GM19023 (cell line): ENCODE measurements at regions not wholly inside any gene's neighbourhood (a gene's known extent, or its start where the extent isn't known, plus 50 kb on each side); places are given as distances from the start of the nearest gene placed in this dataset.

Experiments
- ATAC-seq: cut with Tn5 transposase; IDR thresholded peaks from one replicate; pipeline ENCODE4 v1.9.1; 2021; ENCODE audit warnings: mild to moderate bottlenecking, moderate library complexity; ENCODE audit not compliant: unreplicated experiment

DNA sequence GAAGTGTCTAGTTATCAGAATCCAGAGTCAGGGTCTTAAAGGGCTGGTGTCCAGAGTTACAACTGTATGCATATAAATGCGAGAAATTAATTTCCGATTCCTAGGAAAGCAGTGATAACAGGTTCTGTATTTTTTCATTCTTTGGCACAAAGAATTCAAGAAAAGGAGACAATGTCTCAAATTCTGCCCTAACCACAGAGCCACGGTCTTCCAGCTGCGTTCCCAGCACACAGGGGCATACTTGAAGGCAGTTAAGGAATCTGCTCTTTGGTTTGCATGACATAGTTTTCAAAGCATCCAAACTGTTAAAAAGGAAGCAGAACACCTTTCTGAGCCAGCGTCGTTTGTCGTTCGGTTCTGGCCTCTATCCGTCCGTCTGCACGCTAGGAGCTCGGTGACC, 416.9 kb upstream of the MKI67 start:
- no peak for ATAC-seq

- ATAC-seq, result no peak
These were observed 419.0 kb upstream of the MKI67 start for GRCh38 chr10:128545216-128545615.

DNA sequence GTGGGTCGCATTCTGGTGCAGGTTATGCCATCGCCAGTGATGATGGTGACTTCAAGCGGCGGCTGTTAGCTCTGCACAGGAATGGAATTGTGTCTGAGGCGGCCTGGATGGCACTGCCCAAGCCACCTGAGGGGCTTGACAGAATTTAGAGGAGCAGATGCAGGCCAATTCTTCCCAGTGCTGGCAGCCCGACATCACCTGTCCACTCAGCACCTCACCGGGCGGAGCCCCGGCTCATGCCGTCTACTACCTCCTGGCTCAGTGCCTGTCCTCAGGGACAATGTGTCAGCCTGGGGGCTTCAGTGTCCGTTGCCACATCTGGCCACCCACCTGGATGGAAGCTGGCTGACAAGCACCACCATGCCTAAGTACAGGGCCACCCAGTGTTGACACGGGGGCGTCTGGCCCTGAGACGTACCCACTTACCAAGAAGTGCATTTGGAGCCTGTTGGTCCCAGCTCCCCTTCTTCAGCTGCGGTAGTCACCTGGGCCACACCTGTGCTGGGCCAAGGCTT, 420.5 kb upstream of the MKI67 start:
- ATAC-seq, result no peak

- no peak for ATAC-seq
These were observed 422.9 kb upstream of the MKI67 start for GRCh38 chr10:128549101-128549608.

GRCh38 chr10:128550045-128550444, 423.8 kb upstream of the MKI67 start:
- no peak for ATAC-seq

GRCh38 chr10:128551475-128551874, 425.3 kb upstream of the MKI67 start:
- no peak for ATAC-seq

GRCh38 chr10:128553755-128554154, 427.5 kb upstream of the MKI67 start:
- no peak for ATAC-seq

GRCh38 chr10:128556182-128557110, 430.2 kb upstream of the MKI67 start:
- no peak for ATAC-seq

- no peak for ATAC-seq
These were observed 431.0 kb upstream of the MKI67 start for GRCh38 chr10:128557149-128557710.

GRCh38 chr10:128560406-128560805, 434.2 kb upstream of the MKI67 start:
- no peak for ATAC-seq

GRCh38 chr10:128560993-128561392, 434.8 kb upstream of the MKI67 start:
- ATAC-seq, result no peak

DNA sequence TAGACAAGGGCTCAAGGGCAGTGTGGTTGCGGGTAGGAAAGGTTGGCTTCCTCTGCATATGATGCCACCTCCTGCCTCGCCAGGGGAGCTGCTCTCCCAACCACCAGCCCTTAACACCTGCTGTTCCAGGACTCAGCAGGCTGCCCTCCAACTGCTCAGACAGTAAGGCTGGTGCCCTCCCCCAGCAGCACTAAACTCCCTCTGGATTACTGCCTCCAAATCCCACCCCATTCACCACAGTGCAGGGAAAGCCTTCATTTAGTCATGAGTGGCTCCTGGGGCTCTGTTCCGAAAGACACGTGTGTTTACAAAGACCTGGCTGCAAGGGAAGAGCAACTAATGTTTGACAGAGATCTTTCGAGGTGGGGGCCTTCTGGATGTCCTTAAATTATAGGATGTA, 437.2 kb upstream of the MKI67 start:
- no peak for ATAC-seq

DNA sequence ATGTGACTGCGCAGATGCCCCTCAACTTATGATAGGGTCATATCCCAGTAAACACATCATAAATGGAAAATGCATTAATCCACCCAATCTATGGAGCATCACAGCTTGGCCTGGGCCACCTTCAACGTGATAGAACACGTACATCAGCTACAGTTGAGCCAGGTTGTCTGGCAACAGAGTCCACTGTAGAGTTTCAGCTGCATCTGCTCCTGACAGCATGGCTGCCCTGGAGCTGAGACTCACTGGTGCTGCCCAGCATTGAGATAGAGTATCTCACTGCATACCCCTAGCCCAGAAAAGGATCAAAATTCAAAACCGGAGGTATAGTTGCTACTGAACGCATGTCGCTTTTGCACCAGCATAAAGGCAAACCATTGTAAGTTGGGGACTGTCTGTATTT, 437.7 kb upstream of the MKI67 start:
- no peak for ATAC-seq

- no peak for ATAC-seq
These were observed 440.2 kb upstream of the MKI67 start for GRCh38 chr10:128566361-128566968.

- ATAC-seq, result no peak
These were observed 441.3 kb upstream of the MKI67 start for GRCh38 chr10:128567551-128567950.

- ATAC-seq, result no peak
These were observed 441.8 kb upstream of the MKI67 start for GRCh38 chr10:128568041-128568440.

GRCh38 chr10:128568491-128568890, 442.3 kb upstream of the MKI67 start:
- no peak for ATAC-seq

- no peak for ATAC-seq
These were observed 443.0 kb upstream of the MKI67 start for GRCh38 chr10:128568990-128569945.

DNA sequence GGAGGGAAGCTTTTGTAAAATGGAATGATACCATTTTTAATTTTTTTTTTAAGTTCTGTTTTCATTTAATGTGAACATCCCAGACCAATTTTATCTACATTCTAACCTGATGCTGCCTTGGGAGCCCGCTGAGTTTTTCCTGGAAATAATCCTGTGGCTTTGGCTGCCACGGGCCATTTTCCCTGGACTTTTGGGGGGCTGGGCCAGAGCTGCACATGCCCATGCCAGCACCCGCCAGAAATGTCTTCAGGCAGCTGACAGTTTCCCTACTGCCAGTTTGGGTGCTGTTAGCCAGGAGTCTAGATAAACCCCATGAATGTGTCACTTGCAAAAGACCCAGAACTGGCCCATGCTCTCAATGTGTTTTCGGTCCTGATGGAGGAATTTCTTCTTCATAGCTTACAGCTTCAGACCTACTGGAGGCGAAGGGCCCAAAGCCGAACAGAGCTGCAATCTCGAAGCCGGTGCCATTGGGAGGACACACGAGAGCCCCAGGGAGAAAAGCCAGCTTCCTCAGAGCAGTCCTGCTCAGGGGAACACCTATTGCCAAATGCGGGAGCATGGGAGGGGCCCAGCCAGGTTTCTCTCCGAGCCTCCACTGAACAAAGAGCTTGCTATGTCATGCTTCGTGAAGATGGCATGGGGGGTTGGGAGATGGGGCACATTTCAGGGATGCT, 444.2 kb upstream of the MKI67 start:
- ATAC-seq, result no peak

- no peak for ATAC-seq
These were observed 444.8 kb upstream of the MKI67 start for GRCh38 chr10:128571071-128571470.
